GM12878 (cell line): ENCODE measurements at regions not wholly inside any gene's neighbourhood (a gene's known extent, or its start where the extent isn't known, plus 50 kb on each side); places are given as distances from the start of the nearest gene placed in this dataset.

Experiments
- ATAC-seq: fragments of 200-7000 bp; cut with Tn5 transposase; 3 replicates; pipeline ENCODE4 v1.9.1; 2020; ENCODE audit warnings: mild to moderate bottlenecking, moderate library complexity
- BruUV-seq: library from RNA; stranded (reverse); fragments of 400-500 nt; replicated peaks from 2 replicates; lab custom pipeline; 2021; lab: Mats Ljungman, UMichigan
- CTCF ChIA-PET: fragments of 300-600 bp; sonication (Branson Sonifier 250); formaldehyde crosslinking; extraction: SDS; loops from one replicate; lab custom pipeline; 2021; ENCODE audit warnings: inconsistent platforms; lab: Yijun Ruan, JAX
- POLR2A ChIA-PET: fragments of 350-600 bp; formaldehyde crosslinking; extraction: SDS; loops from one replicate; lab custom pipeline; 2021; ENCODE audit warnings: inconsistent platforms; lab: Charles Lee
- RAD21 ChIA-PET: fragments of 300-600 bp; sonication (Branson Sonifier 250); formaldehyde crosslinking; loops from one replicate; lab custom pipeline; 2023; ENCODE audit warnings: antibody characterized with exemption; ENCODE audit not compliant: unreplicated experiment; lab: Charles Lee
- SMC1A ChIA-PET: fragments of 300-600 bp; sonication (Branson Sonifier 250); formaldehyde crosslinking; loops from one replicate; lab custom pipeline; 2023; ENCODE audit not compliant: unreplicated experiment, uncharacterized antibody; lab: Charles Lee
- DNase-seq: peaks from one replicate; pipeline ENCODE4 v3.0.0-alpha.2; 2011; ENCODE audit warnings: low read depth, low spot score
- FAIRE-seq: peaks from 3 replicates; lab custom pipeline; 2011; peaks lifted over from hg19 to GRCh38; lab: Jason Lieb, UNC
- H2AFZ ChIP-seq: 2 replicates; pipeline ENCODE4 v1.6.0; 2011; ENCODE audit warnings: low read depth, low read length, control low read depth; ENCODE audit not compliant: control insufficient read depth
- H3K27ac ChIP-seq: 2 replicates; pipeline ENCODE4 v1.5.1; 2011; ENCODE audit warnings: control low read depth; ENCODE audit not compliant: control insufficient read depth, insufficient read depth
- H3K27me3 ChIP-seq, 2 experiments: replicated peaks in 1 of 2; 2 replicates each; pipeline versions ENCODE4 v1.6.0 to v1.6.1; 2011; ENCODE audit warnings: low read length in 1 of 2; ENCODE audit not compliant: control insufficient read depth in 2 of 2, insufficient read depth in 2 of 2
- H3K36me3 ChIP-seq, 2 experiments: 2 replicates each; pipeline ENCODE4 v1.5.1; 2011; ENCODE audit warnings: low read length in 1 of 2; ENCODE audit not compliant: control insufficient read depth in 2 of 2, insufficient read depth in 2 of 2
- H3K4me1 ChIP-seq: 2 replicates; pipeline ENCODE4 v1.6.1; 2011; ENCODE audit warnings: mild to moderate bottlenecking, low read length, moderate library complexity, mixed read lengths; ENCODE audit not compliant: control insufficient read depth, insufficient read depth
- H3K4me2 ChIP-seq: 2 replicates; pipeline ENCODE4 v1.6.0; 2011; ENCODE audit warnings: control low read depth; ENCODE audit not compliant: control insufficient read depth, insufficient read depth
- H3K4me3 ChIP-seq: fragments of 200-600 bp; sonication (generic); 2 replicates; pipeline ENCODE4 v1.5.1; 2016
- H3K79me2 ChIP-seq: 2 replicates; pipeline ENCODE4 v1.6.0; 2011; ENCODE audit warnings: low read length; ENCODE audit not compliant: control insufficient read depth, insufficient read depth
- H3K9ac ChIP-seq: 2 replicates; pipeline ENCODE4 v1.8.0; 2011; ENCODE audit warnings: low read length, control low read depth, mixed read lengths; ENCODE audit not compliant: control insufficient read depth, insufficient read depth
- H3K9me3 ChIP-seq: replicated peaks from 3 replicates; pipeline ENCODE4 v1.5.1; 2011; ENCODE audit warnings: mild to moderate bottlenecking, low read length; ENCODE audit not compliant: control insufficient read depth, insufficient read depth
- H4K20me1 ChIP-seq: 2 replicates; pipeline ENCODE4 v1.6.0; 2011; ENCODE audit not compliant: control insufficient read depth, insufficient read depth
- BCL3 ChIP-seq: IDR thresholded peaks from 2 replicates; pipeline ENCODE4 v1.6.1; 2011; ENCODE audit warnings: borderline replicate concordance, low read depth, mild to moderate bottlenecking, moderate library complexity, low read length; ENCODE audit not compliant: insufficient read depth, poor library complexity, severe bottlenecking
- BRCA1 ChIP-seq: IDR thresholded peaks from 2 replicates; pipeline ENCODE4 v1.6.1; 2011; ENCODE audit warnings: low read depth, low read length, improper control_type of control experiment
- CBFB ChIP-seq: IDR thresholded peaks from 2 replicates; pipeline ENCODE4 v1.6.1; 2016; ENCODE audit warnings: antibody characterized with exemption, low read depth
- CEBPZ ChIP-seq: fragments of 150-350 bp; IDR thresholded peaks from 2 replicates; pipeline ENCODE4 v1.6.1; 2016; ENCODE audit warnings: low read depth, low read length
- FOS ChIP-seq: IDR thresholded peaks from 3 replicates; pipeline ENCODE4 v1.6.1; 2011; ENCODE audit warnings: borderline replicate concordance; ENCODE audit not compliant: insufficient read length; ENCODE audit errors: extremely low read depth
- MAX ChIP-seq: IDR thresholded peaks from 2 replicates; pipeline ENCODE4 v1.6.1; 2012; ENCODE audit warnings: low read depth, low read length, improper control_type of control experiment
- POU2F2 ChIP-seq: IDR thresholded peaks from 3 replicates; pipeline ENCODE4 v1.6.1; 2011; ENCODE audit warnings: low read depth, mild to moderate bottlenecking, low read length, borderline replicate concordance
- REST ChIP-seq: IDR thresholded peaks from 2 replicates; pipeline ENCODE4 v1.6.1; 2012; ENCODE audit warnings: mild to moderate bottlenecking, low read depth, low read length
- WGBS: methylation state at CpG from one replicate; pipeline ENCODE4 v1.1.6; 2016; ENCODE audit warnings: low lambda C conversion rate; ENCODE audit not compliant: insufficient replicate concordance, insufficient coverage; ENCODE audit errors: missing lambda C conversion rate; 5-methylcytosine and 5-hydroxymethylcytosine counted together
- in situ Hi-C: fragments of 300-500 bp; cut with MboI; formaldehyde crosslinking; loops from 9 replicates; pipeline ENCODE4 v1.14.3; 2018; ENCODE audit warnings: mixed read lengths
- intact Hi-C: fragments of 100-400 bp; cut with micrococcal nuclease; formaldehyde crosslinking; loops from one replicate; pipeline ENCODE4 v1.14.2; 2022; ENCODE audit not compliant: unreplicated experiment

- ATAC-seq (no peak), DNase-seq (no peak), FAIRE-seq (no peak)
- H4K20me1 ChIP-seq: no peaks in the 10 kb centered on the region
- BruUV-seq: no TSS peak
- no peaks in the 10 kb centered on the region for H3K27me3 ChIP-seq
- no peaks in the 10 kb centered on the region for H3K9me3 ChIP-seq
- H3K79me2 ChIP-seq: no peaks in the 10 kb centered on the region
- 84% methylated on average over 7 of the region's 7 CpGs for WGBS
- ChIA-PET CTCF (no interaction called here), RAD21 (interaction anchor here (1.6 kb wide), 1 partner anchor 102 kb away, joined by 4 read pairs; no protein-coding TSS in a partner anchor), POLR2A (no interaction called here), SMC1A (interaction anchor here (0.7 to 1.4 kb wide), 2 partner anchors 66 to 197 kb away, joined by 3 to 4 read pairs; no protein-coding TSS in a partner anchor)
- no peak overlapping the region for H3K4me3 ChIP-seq
- TF ChIP-seq BCL3: no peak
- no peak for TF ChIP-seq POU2F2
- TF ChIP-seq BRCA1: no peak
- TF ChIP-seq MAX: no peak
- in situ Hi-C loops: no loop called here
- H3K36me3 ChIP-seq: no peaks in the 10 kb centered on the region
- no peak overlapping the region for H3K9ac ChIP-seq
- H2AFZ ChIP-seq: no peak overlapping the region
- H3K4me1 ChIP-seq: peaks cover 18% of the 10 kb centered on the region
- no peak overlapping the region for H3K27ac ChIP-seq
- H3K4me2 ChIP-seq: no peak overlapping the region
- intact Hi-C loops: no loop called here
Measured at GRCh38 chr20:53723621-53724020, 130.0 kb upstream of the ZNF217 start.

- Histone ChIP-seq H3K4me2 (no peak overlapping the region), H3K9me3 (no peaks in the 10 kb centered on the region), H3K36me3 (no peaks in the 10 kb centered on the region), H3K4me1 (peaks cover 18% of the 10 kb centered on the region), H4K20me1 (no peaks in the 10 kb centered on the region), H2AFZ (no peak overlapping the region), H3K27ac (no peak overlapping the region), H3K79me2 (no peaks in the 10 kb centered on the region), H3K4me3 (no peak overlapping the region), H3K9ac (no peak overlapping the region), H3K27me3 (no peaks in the 10 kb centered on the region)
- intact Hi-C loops (no loop called here), in situ Hi-C loops (no loop called here)
- BruUV-seq: no TSS peak
- RAD21 ChIA-PET: interaction anchor here (1.0 to 1.6 kb wide), 4 partner anchors 13 to 102 kb away, joined by 3 to 6 read pairs (median 4); no protein-coding TSS in a partner anchor
- DNase-seq (no peak), ATAC-seq (no peak), FAIRE-seq (no peak)
- 93% methylated on average over 3 of the region's 3 CpGs for WGBS
- POLR2A ChIA-PET: interaction anchor here (0.6 to 1.4 kb wide), 5 partner anchors 10 to 114 kb away, joined by 3 to 5 read pairs (median 4); no protein-coding TSS in a partner anchor
- CTCF ChIA-PET: interaction anchor here (0.8 to 1.0 kb wide), 2 partner anchors 15 to 25 kb away, joined by 3 read pairs; no protein-coding TSS in a partner anchor
- SMC1A ChIA-PET: interaction anchor here (0.7 to 1.3 kb wide), 6 partner anchors 11 to 197 kb away, joined by 3 to 4 read pairs (median 4); no protein-coding TSS in a partner anchor
- TF ChIP-seq CBFB (no peak), CEBPZ (no peak), REST (no peak), FOS (no peak)
Measured at GRCh38 chr20:53723045-53723444, 129.4 kb upstream of the ZNF217 start.
